ENCODE measurements at regions not wholly inside any gene's neighbourhood (a gene's known extent, or its start where the extent isn't known, plus 50 kb on each side); places are given as distances from the start of the nearest gene placed in this dataset.
"Not testable (repeated sequence)": the region's sequence is repeated elsewhere in the genome, so short reads cannot be mapped to it uniquely, and the experiment has no call there.

DNA sequence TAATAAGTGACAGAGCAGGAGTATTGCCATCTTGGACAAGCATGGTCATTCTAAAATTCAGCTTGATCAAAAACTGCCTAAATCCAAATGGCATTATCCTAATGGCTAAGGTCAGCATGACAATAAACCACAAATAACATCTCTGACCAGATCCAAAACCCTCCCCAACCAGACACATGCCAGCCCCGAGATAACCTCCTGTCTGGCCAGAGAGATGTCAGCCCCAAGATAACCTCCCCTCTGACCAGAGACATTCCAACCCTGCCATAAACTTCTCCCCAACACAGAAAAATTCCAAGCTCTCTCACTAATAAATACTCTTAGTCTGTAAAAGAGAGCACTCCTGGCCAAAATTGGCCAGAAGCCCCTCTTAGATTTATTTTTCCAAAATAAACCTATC is 470.5 kb upstream of the UBE2E2 start:
- Mint-ChIP-seq H3K4me1 (ENCODE audit: low read depth, unreplicated experiment) (peaks cover 17% of the 10 kb centered on the region), H3K27ac (ENCODE audit: unreplicated experiment) (no peak overlapping the region), H3K27me3 (ENCODE audit: unreplicated experiment) (no peaks in the 10 kb centered on the region), H3K9me3 (ENCODE audit: low read depth, unreplicated experiment) (no peaks in the 10 kb centered on the region), H3K4me3 (ENCODE audit: low read depth, unreplicated experiment) (no peak overlapping the region), H3K36me3 (ENCODE audit: insufficient read depth, unreplicated experiment) (peaks cover 6% of the 10 kb centered on the region)
- no peak for DNase-seq
- BruUV-seq (replicated peaks), result no TSS peak
- TF ChIP-seq, protein P1, sequence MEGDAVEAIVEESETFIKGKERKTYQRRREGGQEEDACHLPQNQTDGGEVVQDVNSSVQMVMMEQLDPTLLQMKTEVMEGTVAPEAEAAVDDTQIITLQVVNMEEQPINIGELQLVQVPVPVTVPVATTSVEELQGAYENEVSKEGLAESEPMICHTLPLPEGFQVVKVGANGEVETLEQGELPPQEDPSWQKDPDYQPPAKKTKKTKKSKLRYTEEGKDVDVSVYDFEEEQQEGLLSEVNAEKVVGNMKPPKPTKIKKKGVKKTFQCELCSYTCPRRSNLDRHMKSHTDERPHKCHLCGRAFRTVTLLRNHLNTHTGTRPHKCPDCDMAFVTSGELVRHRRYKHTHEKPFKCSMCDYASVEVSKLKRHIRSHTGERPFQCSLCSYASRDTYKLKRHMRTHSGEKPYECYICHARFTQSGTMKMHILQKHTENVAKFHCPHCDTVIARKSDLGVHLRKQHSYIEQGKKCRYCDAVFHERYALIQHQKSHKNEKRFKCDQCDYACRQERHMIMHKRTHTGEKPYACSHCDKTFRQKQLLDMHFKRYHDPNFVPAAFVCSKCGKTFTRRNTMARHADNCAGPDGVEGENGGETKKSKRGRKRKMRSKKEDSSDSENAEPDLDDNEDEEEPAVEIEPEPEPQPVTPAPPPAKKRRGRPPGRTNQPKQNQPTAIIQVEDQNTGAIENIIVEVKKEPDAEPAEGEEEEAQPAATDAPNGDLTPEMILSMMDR (IDR thresholded peaks at IDR 0.05; ENCODE audit: unreplicated experiment), result no peak
- intact Hi-C loops (cut with micrococcal nuclease; ENCODE audit: unreplicated experiment), result no loop called here
- CTCF ChIA-PET, result no interaction called here

DNA sequence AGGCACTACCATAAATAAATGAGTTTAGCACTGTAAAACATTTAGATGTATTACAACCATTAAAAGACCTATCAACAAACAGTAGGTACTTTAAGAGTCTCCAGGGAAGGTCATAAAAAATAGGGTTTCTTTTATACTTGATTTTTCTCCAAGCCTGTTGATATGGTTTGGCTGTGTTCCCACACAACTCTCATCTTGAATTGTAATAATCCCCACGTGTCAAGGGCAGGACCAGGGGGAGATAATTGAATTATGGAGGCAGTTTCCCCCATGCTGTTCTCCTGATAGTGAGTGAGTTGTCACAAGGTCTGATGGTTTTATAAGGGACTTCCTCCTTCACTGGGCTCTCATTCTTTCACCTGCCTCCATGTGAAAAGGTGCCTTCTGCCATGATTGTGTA is 468.9 kb upstream of the UBE2E2 start:
- Mint-ChIP-seq H3K27ac (ENCODE audit: unreplicated experiment) (no peak overlapping the region), H3K9me3 (ENCODE audit: low read depth, unreplicated experiment) (no peaks in the 10 kb centered on the region), H3K36me3 (ENCODE audit: insufficient read depth, unreplicated experiment) (no peaks in the 10 kb centered on the region), H3K27me3 (ENCODE audit: unreplicated experiment) (no peaks in the 10 kb centered on the region), H3K4me3 (ENCODE audit: low read depth, unreplicated experiment) (no peak overlapping the region), H3K4me1 (ENCODE audit: low read depth, unreplicated experiment) (peaks cover 17% of the 10 kb centered on the region)
- no TSS peak for BruUV-seq (replicated peaks)
- no peak for DNase-seq
- CTCF ChIA-PET, result no interaction called here
- intact Hi-C loops (cut with micrococcal nuclease; ENCODE audit: unreplicated experiment), result no loop called here
- TF ChIP-seq, protein P1 (IDR thresholded peaks at IDR 0.05; ENCODE audit: unreplicated experiment), result no peak

DNA sequence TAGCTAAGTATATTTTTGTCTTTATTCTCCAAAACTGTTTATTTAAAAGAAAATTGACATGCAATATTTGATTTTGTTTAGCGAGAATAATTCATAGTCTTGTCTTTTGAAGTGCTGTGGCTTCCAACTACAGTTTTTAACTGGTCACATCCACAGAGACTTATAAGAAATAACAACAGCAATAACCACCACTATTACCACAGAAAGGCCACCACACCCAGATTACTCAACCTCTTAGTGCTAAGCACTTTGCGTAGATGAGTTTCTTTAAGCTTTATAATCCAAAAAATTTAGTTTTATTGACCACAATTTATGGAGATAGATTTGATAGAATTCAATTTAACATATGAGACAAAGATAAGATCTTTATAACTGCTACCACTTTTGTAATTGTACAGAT is 468.4 kb upstream of the UBE2E2 start:
- no peak for DNase-seq
- Mint-ChIP-seq H3K36me3 (ENCODE audit: insufficient read depth, unreplicated experiment) (no peaks in the 10 kb centered on the region), H3K4me1 (ENCODE audit: low read depth, unreplicated experiment) (peaks cover 17% of the 10 kb centered on the region), H3K27ac (ENCODE audit: unreplicated experiment) (no peak overlapping the region), H3K27me3 (ENCODE audit: unreplicated experiment) (no peaks in the 10 kb centered on the region), H3K4me3 (ENCODE audit: low read depth, unreplicated experiment) (no peak overlapping the region), H3K9me3 (ENCODE audit: low read depth, unreplicated experiment) (no peaks in the 10 kb centered on the region)
- intact Hi-C loops (cut with micrococcal nuclease; ENCODE audit: unreplicated experiment), result no loop called here
- TF ChIP-seq, protein P1 (IDR thresholded peaks at IDR 0.05; ENCODE audit: unreplicated experiment), result no peak
- BruUV-seq (replicated peaks), result no TSS peak
- CTCF ChIA-PET, result no interaction called here

GRCh38 chr3:22735373-22735772 is 467.8 kb upstream of the UBE2E2 start:
- Mint-ChIP-seq H3K4me1 (ENCODE audit: low read depth, unreplicated experiment) (peaks cover 11% of the 10 kb centered on the region), H3K36me3 (ENCODE audit: insufficient read depth, unreplicated experiment) (no peaks in the 10 kb centered on the region), H3K9me3 (ENCODE audit: low read depth, unreplicated experiment) (no peaks in the 10 kb centered on the region), H3K27me3 (ENCODE audit: unreplicated experiment) (no peaks in the 10 kb centered on the region), H3K4me3 (ENCODE audit: low read depth, unreplicated experiment) (no peak overlapping the region), H3K27ac (ENCODE audit: unreplicated experiment) (no peak overlapping the region)
- TF ChIP-seq, protein P1 (IDR thresholded peaks at IDR 0.05; ENCODE audit: unreplicated experiment), result no peak
- intact Hi-C loops (cut with micrococcal nuclease; ENCODE audit: unreplicated experiment), result no loop called here
- BruUV-seq (replicated peaks), result no TSS peak
- CTCF ChIA-PET, result no interaction called here
- no peak for DNase-seq

GRCh38 chr3:22743386-22743785 is 459.7 kb upstream of the UBE2E2 start:
- H3K4me1 Mint-ChIP-seq (ENCODE audit: low read depth, unreplicated experiment); CTCF ChIA-PET; intact Hi-C loops (cut with micrococcal nuclease; ENCODE audit: unreplicated experiment); H3K9me3 Mint-ChIP-seq (ENCODE audit: low read depth, unreplicated experiment); DNase-seq; H3K27ac Mint-ChIP-seq (ENCODE audit: unreplicated experiment); BruUV-seq (replicated peaks); H3K27me3 Mint-ChIP-seq (ENCODE audit: unreplicated experiment); H3K4me3 Mint-ChIP-seq (ENCODE audit: low read depth, unreplicated experiment); H3K36me3 Mint-ChIP-seq (ENCODE audit: insufficient read depth, unreplicated experiment): not testable (repeated sequence)

Measured in Calu3 (cell line).